Amniotic stem cell (primary cell): ENCODE measurements at regions not wholly inside any gene's neighbourhood (a gene's known extent, or its start where the extent isn't known, plus 50 kb on each side); places are given as distances from the start of the nearest gene placed in this dataset.

Experiments used
- DNase-seq: peaks from one replicate; lab custom pipeline; 2025; lab: John Stamatoyannopoulos, UW

GRCh38 chr6:88342336-88342735 lies 176.2 kb upstream of the CNR1 start:
- no peak for DNase-seq

- no peak for DNase-seq
Measured at GRCh38 chr6:88339761-88340160, 173.6 kb upstream of the CNR1 start.

- DNase-seq = no peak
Measured at GRCh38 chr6:88321306-88321705, 155.2 kb upstream of the CNR1 start.

GRCh38 chr6:88311561-88311960 lies 145.4 kb upstream of the CNR1 start:
- no peak for DNase-seq

GRCh38 chr6:88304520-88304919 lies 138.4 kb upstream of the CNR1 start:
- no peak for DNase-seq

- no peak for DNase-seq
Measured at GRCh38 chr6:88302769-88303225, 136.7 kb upstream of the CNR1 start.

- no peak for DNase-seq
Measured at GRCh38 chr6:88301888-88302768, 136.0 kb upstream of the CNR1 start.

GRCh38 chr6:88301256-88301655 lies 135.1 kb upstream of the CNR1 start:
- no peak for DNase-seq

GRCh38 chr6:88298066-88298845 lies 132.1 kb upstream of the CNR1 start:
- DNase-seq = no peak

GRCh38 chr6:88296694-88297093 lies 130.5 kb upstream of the CNR1 start:
- DNase-seq = no peak

- no peak for DNase-seq
Measured at GRCh38 chr6:88295663-88296062, 129.5 kb upstream of the CNR1 start.

- DNase-seq = no peak
Measured at GRCh38 chr6:88294702-88295101, 128.6 kb upstream of the CNR1 start.

GRCh38 chr6:88290411-88290810 lies 124.3 kb upstream of the CNR1 start:
- no peak for DNase-seq

GRCh38 chr6:88287696-88288095 lies 121.5 kb upstream of the CNR1 start:
- DNase-seq = no peak

- DNase-seq = no peak
Measured at GRCh38 chr6:88276331-88276730, 110.2 kb upstream of the CNR1 start.

- DNase-seq = no peak
Measured at GRCh38 chr6:88268508-88268907, 102.4 kb upstream of the CNR1 start.

- no peak for DNase-seq
Measured at GRCh38 chr6:88266126-88266525, 100.0 kb upstream of the CNR1 start.

GRCh38 chr6:88263591-88263990 lies 97.4 kb upstream of the CNR1 start:
- no peak for DNase-seq

GRCh38 chr6:88262332-88262731 lies 96.2 kb upstream of the CNR1 start:
- DNase-seq = no peak

GRCh38 chr6:88251301-88251700 lies 85.2 kb upstream of the CNR1 start:
- DNase-seq = no peak

GRCh38 chr6:88248709-88249321 lies 82.7 kb upstream of the CNR1 start:
- DNase-seq = no peak

GRCh38 chr6:88246654-88247053 lies 80.5 kb upstream of the CNR1 start:
- DNase-seq = no peak

- no peak for DNase-seq
Measured at GRCh38 chr6:88244721-88245120, 78.6 kb upstream of the CNR1 start.
